ENCODE measurements at regions not wholly inside any gene's neighbourhood (a gene's known extent, or its start where the extent isn't known, plus 50 kb on each side); places are given as distances from the start of the nearest gene placed in this dataset.
A peak's percentile ranks its signal among the peaks of the same experiment; 100 is the strongest.

DNA sequence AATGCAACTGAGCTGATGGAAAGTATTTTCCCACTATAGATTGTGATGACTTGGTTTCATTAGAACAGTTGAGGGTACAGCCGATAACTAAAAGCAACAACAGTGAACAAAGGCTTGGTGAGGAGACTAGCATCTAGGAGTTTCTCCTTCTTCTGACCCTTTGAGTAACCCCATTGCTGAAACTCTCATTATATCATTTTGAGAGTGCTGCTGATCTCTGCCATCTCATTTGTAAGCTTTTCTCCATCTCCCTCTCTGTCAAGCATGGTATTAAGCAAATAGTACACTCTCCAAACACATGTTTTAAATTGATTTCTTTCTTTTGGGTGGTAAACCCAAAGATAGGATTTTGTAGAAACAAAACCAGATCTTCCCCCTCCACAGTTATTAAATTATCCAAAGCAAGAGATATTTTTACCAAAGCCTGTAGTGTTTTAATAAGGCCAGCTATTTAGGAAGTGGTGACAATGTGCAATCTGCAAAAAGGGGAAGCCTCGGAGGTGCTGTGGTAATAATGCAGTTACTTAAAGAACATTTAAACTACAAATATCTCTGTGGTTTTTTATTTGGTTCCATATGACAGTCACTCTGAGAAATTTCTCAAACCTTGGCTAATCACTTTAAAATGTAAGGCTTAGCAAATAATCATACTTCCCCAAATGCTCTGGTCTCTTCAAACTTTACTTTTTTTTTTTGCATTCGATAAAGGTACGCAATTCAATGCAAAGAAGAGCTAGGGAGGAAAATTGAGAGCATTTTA, 287.5 kb downstream of the HLX start:
- Mint-ChIP-seq H3K27ac (peak overlapping the region; percentile 7), H3K4me3 (peak overlapping the region; percentile 35), H3K4me1 (peaks cover 53% of the 10 kb centered on the region), H3K27me3 (peaks cover 12% of the 10 kb centered on the region), H3K9me3 (ENCODE audit: insufficient read depth) (peaks cover under 1% of the 10 kb centered on the region)
- Histone ChIP-seq H3K4me1 (ENCODE audit: control insufficient read depth in 2 of 2, insufficient read depth in 2 of 2, low read length in 2 of 2) (peaks cover 37 to 54% of the 10 kb centered on the region in 2 donors), H3K9me3 (ENCODE audit: control extremely low read depth in 1 of 3, control insufficient read depth in 2 of 3, insufficient read depth in 1 of 3, low read length in 2 of 3) (peaks cover 0 to 7% (median 3%) of the 10 kb centered on the region in 3 donors), H3K36me3 (replicated peaks in 1 of 2; ENCODE audit: control extremely low read depth in 1 of 2, control insufficient read depth in 1 of 2, extremely low read depth in 1 of 2, insufficient read depth in 2 of 2, low read length in 1 of 2) (no peaks in the 10 kb centered on the region), H4K20me1 (ENCODE audit: control insufficient read depth, insufficient read depth, low read length, poor library complexity, severe bottlenecking) (no peaks in the 10 kb centered on the region), H3K9ac (ENCODE audit: low read length) (peak overlapping the region; percentile 7), H3K4me3 (ENCODE audit: control extremely low read depth in 1 of 5, extremely low read depth in 1 of 5, insufficient read depth in 1 of 5, low read depth in 2 of 5, low read length in 4 of 5) (peak overlapping the region in 2 of 5 experiments; percentile 25 to 54), H2AFZ (ENCODE audit: insufficient read depth, low read depth, low read length, poor library complexity, severe bottlenecking) (no peak overlapping the region), H3K27ac (ENCODE audit: low read length in 2 of 2) (no peak overlapping the region), H3K4me2 (replicated peaks; ENCODE audit: low read depth, low read length, poor library complexity, severe bottlenecking) (peak overlapping the region; percentile 67), H3K79me2 (ENCODE audit: control insufficient read depth, insufficient read depth, low read length) (no peaks in the 10 kb centered on the region), H3K27me3 (replicated peaks in 1 of 4; ENCODE audit: control extremely low read depth in 1 of 4, control insufficient read depth in 3 of 4, insufficient read depth in 4 of 4, low read length in 3 of 4) (peaks cover 0 to 32% (median 17%) of the 10 kb centered on the region in 4 experiments)
- DNase-seq: peak; percentile 73
- intact Hi-C loops (cut with micrococcal nuclease): loop anchor here (1.0 to 5.0 kb wide), 4 partner anchors 9 to 139 kb away; no protein-coding TSS in a partner anchor
- ChIA-PET POLR2A (interaction anchor here (0.6 kb wide), 1 partner anchor 894 kb away, joined by 5 read pairs; the partner anchor contains the start of gene RAB3GAP2), CTCF (interaction anchor here (0.8 to 2.6 kb wide), 7 partner anchors 10 to 292 kb away, joined by 3 to 16 read pairs (median 5); no protein-coding TSS in a partner anchor)
- ATAC-seq (ENCODE audit: low read depth): peak; percentile 82
- TF ChIP-seq CTCF (IDR thresholded peaks at IDR 0.05) (no peak), EZH2 (IDR thresholded peaks at IDR 0.05; ENCODE audit: borderline replicate concordance, insufficient read depth, low read depth, low read length, poor library complexity, severe bottlenecking) (no peak)
- WGBS (ENCODE audit: insufficient coverage): 0% methylated on average over 1 of the region's 4 CpGs

DNA sequence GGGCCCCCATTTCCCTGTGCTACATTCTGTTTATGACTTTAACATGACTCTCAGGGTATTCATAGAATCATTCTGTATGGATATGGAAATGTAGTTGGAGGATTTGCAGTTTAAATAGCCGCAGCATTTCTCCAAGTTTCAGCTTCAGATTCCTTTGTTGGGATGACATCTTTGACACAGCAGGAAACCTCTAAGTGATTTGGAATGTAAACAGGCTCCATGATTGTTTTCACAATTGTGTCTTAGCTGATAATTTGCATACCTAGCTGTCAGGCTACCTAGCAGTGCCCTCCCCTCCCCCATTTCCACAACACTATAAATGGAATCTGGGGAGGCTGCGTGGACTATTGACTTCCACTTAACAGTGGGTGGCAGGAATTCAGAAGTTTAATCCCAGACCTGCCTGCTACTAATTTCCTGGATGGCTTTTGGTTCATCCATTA, 290.2 kb downstream of the HLX start:
- peaks cover 7% of the 10 kb centered on the region for H3K9me3 Mint-ChIP-seq (ENCODE audit: insufficient read depth)
- 60% methylated on average over 1 of the region's 2 CpGs for WGBS (ENCODE audit: insufficient coverage)
- H3K9ac ChIP-seq (ENCODE audit: low read length): no peak overlapping the region
- H3K27me3 ChIP-seq (replicated peaks in 1 of 4; ENCODE audit: control extremely low read depth in 1 of 4, control insufficient read depth in 3 of 4, insufficient read depth in 4 of 4, low read length in 3 of 4): peaks cover 0 to 28% (median 18%) of the 10 kb centered on the region in 4 experiments
- no peaks in the 10 kb centered on the region for H3K79me2 ChIP-seq (ENCODE audit: control insufficient read depth, insufficient read depth, low read length)
- H3K4me2 ChIP-seq (replicated peaks; ENCODE audit: low read depth, low read length, poor library complexity, severe bottlenecking): no peak overlapping the region
- peaks cover 0 to 16% (median 1%) of the 10 kb centered on the region in 3 donors for H3K9me3 ChIP-seq (ENCODE audit: control extremely low read depth in 1 of 3, control insufficient read depth in 2 of 3, insufficient read depth in 1 of 3, low read length in 2 of 3)
- no peak overlapping the region for H3K4me3 ChIP-seq (ENCODE audit: control extremely low read depth in 1 of 5, extremely low read depth in 1 of 5, insufficient read depth in 1 of 5, low read depth in 2 of 5, low read length in 4 of 5)
- no peak overlapping the region for H3K27ac ChIP-seq (ENCODE audit: low read length in 2 of 2)
- ChIA-PET POLR2A (no interaction called here), CTCF (no interaction called here)
- no peak overlapping the region for H3K4me3 Mint-ChIP-seq
- intact Hi-C loops (cut with micrococcal nuclease): loop anchor here (5.0 kb wide), 3 partner anchors 33 to 142 kb away; no protein-coding TSS in a partner anchor
- H3K4me1 ChIP-seq (ENCODE audit: control insufficient read depth in 2 of 2, insufficient read depth in 2 of 2, low read length in 2 of 2): peaks cover 36 to 44% of the 10 kb centered on the region in 2 donors
- H3K27ac Mint-ChIP-seq: no peak overlapping the region
- no peaks in the 10 kb centered on the region for H4K20me1 ChIP-seq (ENCODE audit: control insufficient read depth, insufficient read depth, low read length, poor library complexity, severe bottlenecking)
- ATAC-seq (ENCODE audit: low read depth) (no peak), DNase-seq (no peak)
- no peaks in the 10 kb centered on the region for H3K36me3 ChIP-seq (replicated peaks in 1 of 2; ENCODE audit: control extremely low read depth in 1 of 2, control insufficient read depth in 1 of 2, extremely low read depth in 1 of 2, insufficient read depth in 2 of 2, low read length in 1 of 2)
- H2AFZ ChIP-seq (ENCODE audit: insufficient read depth, low read depth, low read length, poor library complexity, severe bottlenecking): no peak overlapping the region
- no peak for TF ChIP-seq EZH2 (IDR thresholded peaks at IDR 0.05; ENCODE audit: borderline replicate concordance, insufficient read depth, low read depth, low read length, poor library complexity, severe bottlenecking)
- TF ChIP-seq CTCF (IDR thresholded peaks at IDR 0.05): no peak
- peaks cover 18% of the 10 kb centered on the region for H3K27me3 Mint-ChIP-seq
- H3K4me1 Mint-ChIP-seq: peaks cover 46% of the 10 kb centered on the region

All from B cell (primary cell).